Spleen (tissue), 7 donors: ENCODE measurements at regions not wholly inside any gene's neighbourhood (a gene's known extent, or its start where the extent isn't known, plus 50 kb on each side); places are given as distances from the start of the nearest gene placed in this dataset.

Experiments
- POLR2A ChIP-seq, 3 donors: fragments of 450-650 bp; IDR thresholded peaks; one replicate each; pipeline ENCODE4 v1.5.1; 2017; ENCODE audit warnings: antibody characterized with exemption in 3 of 3, mild to moderate bottlenecking in 1 of 3
- TF ChIP-seq, protein P1 (sequence below), 11 experiments: fragments of 200-600 bp in 7 of 11; fragments of 450-650 bp in 4 of 11; sonication (generic) in 4 of 11; IDR thresholded peaks in 8 of 11; conservative IDR thresholded peaks in 3 of 11; 1 replicate in 7 of 11; 2 replicates in 4 of 11; pipeline versions ENCODE4 v1.4.0 to v1.8.0; 2016 to 2021; ENCODE audit warnings: antibody characterized with exemption in 11 of 11, inconsistent platforms in 4 of 11, mild to moderate bottlenecking in 1 of 11
- donor health status: DM: no; HTN: no; CAD: no; lungs with moderate emphysema.
- donor health status: DM: no; HTN: no; CAD: no.
- donor health status: DM: no; HTN: no; CAD: no.

- TF ChIP-seq, protein P1, sequence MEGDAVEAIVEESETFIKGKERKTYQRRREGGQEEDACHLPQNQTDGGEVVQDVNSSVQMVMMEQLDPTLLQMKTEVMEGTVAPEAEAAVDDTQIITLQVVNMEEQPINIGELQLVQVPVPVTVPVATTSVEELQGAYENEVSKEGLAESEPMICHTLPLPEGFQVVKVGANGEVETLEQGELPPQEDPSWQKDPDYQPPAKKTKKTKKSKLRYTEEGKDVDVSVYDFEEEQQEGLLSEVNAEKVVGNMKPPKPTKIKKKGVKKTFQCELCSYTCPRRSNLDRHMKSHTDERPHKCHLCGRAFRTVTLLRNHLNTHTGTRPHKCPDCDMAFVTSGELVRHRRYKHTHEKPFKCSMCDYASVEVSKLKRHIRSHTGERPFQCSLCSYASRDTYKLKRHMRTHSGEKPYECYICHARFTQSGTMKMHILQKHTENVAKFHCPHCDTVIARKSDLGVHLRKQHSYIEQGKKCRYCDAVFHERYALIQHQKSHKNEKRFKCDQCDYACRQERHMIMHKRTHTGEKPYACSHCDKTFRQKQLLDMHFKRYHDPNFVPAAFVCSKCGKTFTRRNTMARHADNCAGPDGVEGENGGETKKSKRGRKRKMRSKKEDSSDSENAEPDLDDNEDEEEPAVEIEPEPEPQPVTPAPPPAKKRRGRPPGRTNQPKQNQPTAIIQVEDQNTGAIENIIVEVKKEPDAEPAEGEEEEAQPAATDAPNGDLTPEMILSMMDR (IDR thresholded peaks at IDR 0.05 in 8 of 11, conservative IDR thresholded peaks at IDR 0.05 in 3 of 11), result no peak
- no peak for TF ChIP-seq POLR2A (IDR thresholded peaks at IDR 0.05)
Observed at GRCh38 chr4:22240814-22241213, 275.1 kb downstream of the ADGRA3 start.
